HL-60 (cell line): ENCODE measurements at regions not wholly inside any gene's neighbourhood (a gene's known extent, or its start where the extent isn't known, plus 50 kb on each side); places are given as distances from the start of the nearest gene placed in this dataset.

Experiments used
- DNase-seq, 2 experiments: peaks; one replicate each; pipeline ENCODE4 v3.0.0-alpha.2; 2010 to 2020; ENCODE audit warnings: low read depth in 1 of 2, low spot score in 1 of 2
- H3K27ac ChIP-seq: fragments of 250-450 bp; sonication (Bioruptor Pico); replicated peaks from 2 replicates; pipeline ENCODE4 v1.5.1; 2020; ENCODE audit warnings: mild to moderate bottlenecking, moderate library complexity
- H3K27me3 ChIP-seq: fragments of 250-450 bp; sonication (Bioruptor Pico); 2 replicates; pipeline ENCODE4 v1.5.1; 2021; ENCODE audit warnings: mild to moderate bottlenecking, moderate library complexity; ENCODE audit not compliant: insufficient read depth, poor library complexity, severe bottlenecking
- H3K4me3 ChIP-seq: replicated peaks from 2 replicates; pipeline ENCODE4 v1.5.1; 2011; ENCODE audit warnings: mild to moderate bottlenecking, control low read depth, low read length; ENCODE audit not compliant: insufficient read depth
- GABPA ChIP-seq: IDR thresholded peaks from 2 replicates; pipeline ENCODE4 v1.6.1; 2012; ENCODE audit warnings: low read depth
- POLR2AphosphoS5 ChIP-seq: IDR thresholded peaks from 2 replicates; pipeline ENCODE4 v1.6.1; 2012; ENCODE audit warnings: low read depth
- REST ChIP-seq: IDR thresholded peaks from 2 replicates; pipeline ENCODE4 v1.6.1; 2012; ENCODE audit warnings: low read depth; ENCODE audit not compliant: insufficient replicate concordance
- SPI1 ChIP-seq: IDR thresholded peaks from 2 replicates; pipeline ENCODE4 v1.6.1; 2012; ENCODE audit warnings: low read depth, mild to moderate bottlenecking, borderline replicate concordance
- TF ChIP-seq, protein P1 (sequence below): IDR thresholded peaks from one replicate; pipeline ENCODE4 v1.5.1; 2011; ENCODE audit warnings: low read length, control low read depth, inconsistent platforms; ENCODE audit not compliant: insufficient read depth

GRCh38 chr3:74537857-74538256 is 76.6 kb downstream of the CNTN3 start:
- Histone ChIP-seq H3K27ac (no peak overlapping the region), H3K4me3 (no peak overlapping the region), H3K27me3 (no peaks in the 10 kb centered on the region)
- TF ChIP-seq, protein P1, sequence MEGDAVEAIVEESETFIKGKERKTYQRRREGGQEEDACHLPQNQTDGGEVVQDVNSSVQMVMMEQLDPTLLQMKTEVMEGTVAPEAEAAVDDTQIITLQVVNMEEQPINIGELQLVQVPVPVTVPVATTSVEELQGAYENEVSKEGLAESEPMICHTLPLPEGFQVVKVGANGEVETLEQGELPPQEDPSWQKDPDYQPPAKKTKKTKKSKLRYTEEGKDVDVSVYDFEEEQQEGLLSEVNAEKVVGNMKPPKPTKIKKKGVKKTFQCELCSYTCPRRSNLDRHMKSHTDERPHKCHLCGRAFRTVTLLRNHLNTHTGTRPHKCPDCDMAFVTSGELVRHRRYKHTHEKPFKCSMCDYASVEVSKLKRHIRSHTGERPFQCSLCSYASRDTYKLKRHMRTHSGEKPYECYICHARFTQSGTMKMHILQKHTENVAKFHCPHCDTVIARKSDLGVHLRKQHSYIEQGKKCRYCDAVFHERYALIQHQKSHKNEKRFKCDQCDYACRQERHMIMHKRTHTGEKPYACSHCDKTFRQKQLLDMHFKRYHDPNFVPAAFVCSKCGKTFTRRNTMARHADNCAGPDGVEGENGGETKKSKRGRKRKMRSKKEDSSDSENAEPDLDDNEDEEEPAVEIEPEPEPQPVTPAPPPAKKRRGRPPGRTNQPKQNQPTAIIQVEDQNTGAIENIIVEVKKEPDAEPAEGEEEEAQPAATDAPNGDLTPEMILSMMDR = no peak
- no peak for TF ChIP-seq GABPA
- TF ChIP-seq POLR2AphosphoS5 = no peak
- TF ChIP-seq REST = no peak
- TF ChIP-seq SPI1 = no peak
- no peak for DNase-seq

GRCh38 chr3:74537164-74537563 is 77.3 kb downstream of the CNTN3 start:
- DNase-seq = no peak
- no peak overlapping the region for H3K4me3 ChIP-seq
- no peak for TF ChIP-seq REST
- TF ChIP-seq SPI1 = no peak
- TF ChIP-seq GABPA = no peak
- TF ChIP-seq POLR2AphosphoS5 = no peak
- TF ChIP-seq, protein P1 = no peak
- no peaks in the 10 kb centered on the region for H3K27me3 ChIP-seq
- no peak overlapping the region for H3K27ac ChIP-seq

DNA sequence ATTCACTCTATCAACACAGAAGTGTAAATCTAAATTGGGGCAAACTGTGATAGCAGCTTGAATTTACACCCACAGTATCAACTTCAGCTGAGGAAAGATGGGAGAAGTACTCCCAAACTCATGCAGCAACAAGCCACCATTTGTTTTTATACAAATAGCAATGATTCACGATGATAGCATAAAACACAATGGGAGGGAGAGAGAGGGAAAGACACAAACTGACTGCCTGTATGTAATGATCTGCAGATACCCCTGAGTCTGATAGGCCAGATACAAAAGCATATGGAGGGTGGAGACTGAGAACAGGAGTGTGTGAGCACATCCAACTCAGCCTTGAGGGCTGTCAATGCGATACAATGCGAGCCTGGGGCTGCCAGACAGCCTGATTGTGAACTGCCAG is 79.2 kb downstream of the CNTN3 start:
- TF ChIP-seq POLR2AphosphoS5 = no peak
- TF ChIP-seq REST = no peak
- no peak for TF ChIP-seq GABPA
- no peak for TF ChIP-seq SPI1
- TF ChIP-seq, protein P1 = no peak
- no peak overlapping the region for H3K27ac ChIP-seq
- H3K4me3 ChIP-seq = no peak overlapping the region
- no peak for DNase-seq
- no peaks in the 10 kb centered on the region for H3K27me3 ChIP-seq
